ENCODE measurements at regions not wholly inside any gene's neighbourhood (a gene's known extent, or its start where the extent isn't known, plus 50 kb on each side); places are given as distances from the start of the nearest gene placed in this dataset.
"Not testable (repeated sequence)": the region's sequence is repeated elsewhere in the genome, so short reads cannot be mapped to it uniquely, and the experiment has no call there.

- TF ChIP-seq, protein P1, sequence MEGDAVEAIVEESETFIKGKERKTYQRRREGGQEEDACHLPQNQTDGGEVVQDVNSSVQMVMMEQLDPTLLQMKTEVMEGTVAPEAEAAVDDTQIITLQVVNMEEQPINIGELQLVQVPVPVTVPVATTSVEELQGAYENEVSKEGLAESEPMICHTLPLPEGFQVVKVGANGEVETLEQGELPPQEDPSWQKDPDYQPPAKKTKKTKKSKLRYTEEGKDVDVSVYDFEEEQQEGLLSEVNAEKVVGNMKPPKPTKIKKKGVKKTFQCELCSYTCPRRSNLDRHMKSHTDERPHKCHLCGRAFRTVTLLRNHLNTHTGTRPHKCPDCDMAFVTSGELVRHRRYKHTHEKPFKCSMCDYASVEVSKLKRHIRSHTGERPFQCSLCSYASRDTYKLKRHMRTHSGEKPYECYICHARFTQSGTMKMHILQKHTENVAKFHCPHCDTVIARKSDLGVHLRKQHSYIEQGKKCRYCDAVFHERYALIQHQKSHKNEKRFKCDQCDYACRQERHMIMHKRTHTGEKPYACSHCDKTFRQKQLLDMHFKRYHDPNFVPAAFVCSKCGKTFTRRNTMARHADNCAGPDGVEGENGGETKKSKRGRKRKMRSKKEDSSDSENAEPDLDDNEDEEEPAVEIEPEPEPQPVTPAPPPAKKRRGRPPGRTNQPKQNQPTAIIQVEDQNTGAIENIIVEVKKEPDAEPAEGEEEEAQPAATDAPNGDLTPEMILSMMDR (conservative IDR thresholded peaks at IDR 0.05; ENCODE audit: low read length) = no peak
- no peak overlapping the region for H3K4me3 ChIP-seq (ENCODE audit: low read length)
- peak; percentile 6 for DNase-seq (ENCODE audit: low read depth)
Measured at GRCh38 chrX:40912166-40912565, 173.1 kb upstream of the USP9X start.

DNA sequence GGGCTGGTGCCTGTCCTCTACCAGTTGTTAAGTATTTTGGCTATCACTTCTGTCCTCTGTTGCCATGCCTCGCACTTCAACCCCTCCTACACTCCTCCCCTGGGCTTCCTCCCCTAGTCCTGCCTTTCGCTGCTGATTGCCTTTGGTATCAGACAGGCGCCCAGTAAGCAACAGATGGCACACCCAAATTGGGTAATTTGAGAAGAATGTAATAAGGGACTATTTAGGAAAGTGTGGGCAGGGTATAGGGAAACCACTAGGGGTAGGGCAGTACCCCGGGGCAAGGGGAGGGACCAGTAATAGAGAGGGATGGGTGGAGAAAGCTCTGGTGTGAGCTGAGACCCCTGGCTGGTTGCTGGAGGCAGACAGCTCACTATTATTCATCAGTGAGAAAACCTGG, 172.7 kb upstream of the USP9X start:
- H3K4me3 ChIP-seq (ENCODE audit: low read length) = no peak overlapping the region
- DNase-seq (ENCODE audit: low read depth) = no peak
- TF ChIP-seq, protein P1 (conservative IDR thresholded peaks at IDR 0.05; ENCODE audit: low read length) = no peak

DNA sequence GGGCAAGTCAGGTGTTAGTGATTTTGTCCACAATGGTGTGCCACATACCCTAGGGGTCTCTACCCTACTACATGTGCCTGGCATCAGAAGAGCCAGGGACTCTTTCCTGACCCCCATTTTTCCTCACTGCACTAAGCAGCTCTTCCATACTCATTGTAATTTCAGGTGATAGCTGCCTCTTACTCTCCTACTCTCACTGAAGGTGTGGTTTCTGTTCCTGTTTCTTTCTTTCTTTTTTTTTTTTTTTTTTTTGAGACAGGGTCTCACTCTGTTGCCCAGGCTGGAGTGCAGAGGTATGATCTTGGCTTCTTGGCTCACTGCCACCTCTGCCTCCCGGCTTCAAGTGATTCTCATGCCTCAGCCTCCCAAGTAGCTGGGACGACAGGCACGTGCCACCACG, 164.9 kb upstream of the USP9X start:
- H3K4me3 ChIP-seq (ENCODE audit: low read length) = no peak overlapping the region
- no peak for DNase-seq (ENCODE audit: low read depth)
- TF ChIP-seq, protein P1 (conservative IDR thresholded peaks at IDR 0.05; ENCODE audit: low read length) = no peak

- TF ChIP-seq, protein P1 (conservative IDR thresholded peaks at IDR 0.05; ENCODE audit: low read length) = peak; percentile 53
- peak; percentile 59 for DNase-seq (ENCODE audit: low read depth)
Measured at GRCh38 chrX:40922307-40922706, 162.9 kb upstream of the USP9X start.

DNA sequence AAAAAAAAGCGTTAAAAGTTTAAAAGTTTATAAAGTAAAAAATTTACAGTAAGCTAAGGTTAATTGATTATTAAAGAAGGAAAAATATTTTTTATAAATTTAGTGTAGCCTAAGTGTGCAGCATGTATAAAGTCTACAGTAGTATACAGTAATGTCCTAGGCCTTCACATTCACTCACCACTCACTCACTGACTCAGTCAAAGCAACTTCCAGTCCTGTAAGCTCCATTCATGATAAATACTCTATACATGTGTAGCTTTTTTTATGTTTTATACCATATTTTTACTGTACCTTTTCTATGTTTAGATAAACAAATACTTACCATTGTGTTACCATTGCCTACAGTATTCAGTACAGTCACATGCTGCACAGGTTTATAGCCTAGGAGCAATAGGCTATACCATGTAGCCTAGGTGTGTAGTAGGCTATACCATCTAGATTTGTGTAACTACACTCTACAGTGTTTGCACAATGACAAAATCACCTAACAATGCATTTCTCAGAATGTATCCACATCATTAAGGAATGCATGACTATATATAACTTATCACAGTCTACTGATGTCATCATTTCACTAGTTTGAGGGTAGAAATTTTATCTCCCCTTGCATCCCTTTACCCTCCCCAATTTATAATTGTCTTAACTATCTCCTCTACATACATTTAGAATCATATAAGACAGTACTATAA, 158.4 kb upstream of the USP9X start:
- DNase-seq (ENCODE audit: low read depth) = peak; percentile 12
- H3K4me3 ChIP-seq (ENCODE audit: low read length) = not testable (repeated sequence)

More at GRCh38 chrX:40922307-40922706, 162.9 kb upstream of the USP9X start:
- no peak overlapping the region for H3K4me3 ChIP-seq (ENCODE audit: low read length)

- TF ChIP-seq, protein P1 (conservative IDR thresholded peaks at IDR 0.05; ENCODE audit: low read length) = no peak
- DNase-seq (ENCODE audit: low read depth) = no peak
- H3K4me3 ChIP-seq (ENCODE audit: low read length) = no peak overlapping the region
Measured at GRCh38 chrX:40928076-40928475, 157.2 kb upstream of the USP9X start.

DNA sequence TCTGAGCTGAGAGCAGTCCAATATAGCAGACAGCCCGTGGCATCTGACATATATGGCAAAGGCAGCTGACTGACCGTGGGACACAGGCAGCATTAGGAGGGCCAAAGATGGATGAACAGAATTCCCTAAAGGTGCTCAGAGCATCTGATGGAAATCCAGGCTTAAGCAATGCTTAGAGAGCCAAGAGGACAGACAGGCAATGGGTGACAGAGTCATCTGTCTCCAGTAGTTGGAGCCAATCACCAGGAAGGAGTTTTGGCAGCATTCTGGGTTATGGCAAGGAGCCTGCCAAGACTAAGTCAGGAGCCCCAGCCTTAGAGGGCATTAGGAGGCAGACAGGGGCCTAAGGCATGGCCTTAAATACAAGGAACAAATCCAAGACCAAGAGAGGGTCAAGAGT, 153.3 kb upstream of the USP9X start:
- TF ChIP-seq, protein P1 (conservative IDR thresholded peaks at IDR 0.05; ENCODE audit: low read length) = no peak
- no peak overlapping the region for H3K4me3 ChIP-seq (ENCODE audit: low read length)
- DNase-seq (ENCODE audit: low read depth) = peak; percentile 35
